ENCODE measurements at regions not wholly inside any gene's neighbourhood (a gene's known extent, or its start where the extent isn't known, plus 50 kb on each side); places are given as distances from the start of the nearest gene placed in this dataset.
"Not testable (repeated sequence)": the region's sequence is repeated elsewhere in the genome, so short reads cannot be mapped to it uniquely, and the experiment has no call there.

- H3K4me3 Mint-ChIP-seq, result no peak overlapping the region
- DNase-seq, result no peak
- no peak overlapping the region for H3K27ac Mint-ChIP-seq
- H3K9me3 Mint-ChIP-seq, result peaks cover 42% of the 10 kb centered on the region
- H3K36me3 Mint-ChIP-seq (ENCODE audit: low read depth), result peaks cover 4% of the 10 kb centered on the region; the same call in 1 of the 2 replicates
- peaks cover 3% of the 10 kb centered on the region; the same call in 1 of the 2 replicates for H3K27me3 Mint-ChIP-seq (ENCODE audit: insufficient read depth)
- TF ChIP-seq CTCF (IDR thresholded peaks at IDR 0.05), result no peak
- no peaks in the 10 kb centered on the region for H3K4me1 Mint-ChIP-seq (ENCODE audit: low read depth)
Observed at GRCh38 chr16:62752854-62753253, 716.6 kb upstream of the CDH8 start.

- no peak for TF ChIP-seq CTCF (IDR thresholded peaks at IDR 0.05)
- Mint-ChIP-seq H3K4me3 (no peak overlapping the region), H3K36me3 (ENCODE audit: low read depth) (peaks cover 4% of the 10 kb centered on the region; the same call in 1 of the 2 replicates), H3K27me3 (ENCODE audit: insufficient read depth) (peaks cover 3% of the 10 kb centered on the region; the same call in 1 of the 2 replicates), H3K4me1 (ENCODE audit: low read depth) (no peaks in the 10 kb centered on the region), H3K27ac (no peak overlapping the region), H3K9me3 (peaks cover 35% of the 10 kb centered on the region)
- DNase-seq, result no peak
Observed at GRCh38 chr16:62751218-62751617, 715.0 kb upstream of the CDH8 start.

- Mint-ChIP-seq H3K4me3 (no peak overlapping the region), H3K4me1 (ENCODE audit: low read depth) (no peaks in the 10 kb centered on the region), H3K36me3 (ENCODE audit: low read depth) (no peaks in the 10 kb centered on the region), H3K27me3 (ENCODE audit: insufficient read depth) (no peaks in the 10 kb centered on the region), H3K9me3 (peaks cover 53% of the 10 kb centered on the region), H3K27ac (no peak overlapping the region)
- TF ChIP-seq CTCF (IDR thresholded peaks at IDR 0.05), result no peak
- DNase-seq, result no peak
Observed at GRCh38 chr16:62741692-62742091, 705.5 kb upstream of the CDH8 start.

GRCh38 chr16:62738666-62739460, 702.6 kb upstream of the CDH8 start:
- no peak for TF ChIP-seq CTCF (IDR thresholded peaks at IDR 0.05)
- no peaks in the 10 kb centered on the region for H3K4me1 Mint-ChIP-seq (ENCODE audit: low read depth)
- H3K9me3 Mint-ChIP-seq, result peaks cover 33% of the 10 kb centered on the region
- H3K27ac Mint-ChIP-seq, result no peak overlapping the region
- H3K36me3 Mint-ChIP-seq (ENCODE audit: low read depth), result no peaks in the 10 kb centered on the region
- DNase-seq, result no peak
- no peaks in the 10 kb centered on the region for H3K27me3 Mint-ChIP-seq (ENCODE audit: insufficient read depth)
- no peak overlapping the region for H3K4me3 Mint-ChIP-seq

- Mint-ChIP-seq H3K9me3 (peaks cover 15% of the 10 kb centered on the region), H3K4me1 (ENCODE audit: low read depth) (no peaks in the 10 kb centered on the region), H3K36me3 (ENCODE audit: low read depth) (peaks cover 4% of the 10 kb centered on the region; the same call in 1 of the 2 replicates), H3K27ac (no peak overlapping the region), H3K4me3 (no peak overlapping the region), H3K27me3 (ENCODE audit: insufficient read depth) (no peaks in the 10 kb centered on the region)
- DNase-seq, result no peak
- no peak for TF ChIP-seq CTCF (IDR thresholded peaks at IDR 0.05)
Observed at GRCh38 chr16:62732092-62732491, 695.9 kb upstream of the CDH8 start.

GRCh38 chr16:62724670-62725269, 688.5 kb upstream of the CDH8 start:
- H3K27me3 Mint-ChIP-seq (ENCODE audit: insufficient read depth); H3K36me3 Mint-ChIP-seq (ENCODE audit: low read depth); DNase-seq; H3K4me1 Mint-ChIP-seq (ENCODE audit: low read depth); H3K4me3 Mint-ChIP-seq; H3K27ac Mint-ChIP-seq: not testable (repeated sequence)
- H3K9me3 Mint-ChIP-seq, result peaks cover 41% of the 10 kb centered on the region

All from HFFc6 (cell line).